ENCODE measurements at regions not wholly inside any gene's neighbourhood (a gene's known extent, or its start where the extent isn't known, plus 50 kb on each side); places are given as distances from the start of the nearest gene placed in this dataset.

DNA sequence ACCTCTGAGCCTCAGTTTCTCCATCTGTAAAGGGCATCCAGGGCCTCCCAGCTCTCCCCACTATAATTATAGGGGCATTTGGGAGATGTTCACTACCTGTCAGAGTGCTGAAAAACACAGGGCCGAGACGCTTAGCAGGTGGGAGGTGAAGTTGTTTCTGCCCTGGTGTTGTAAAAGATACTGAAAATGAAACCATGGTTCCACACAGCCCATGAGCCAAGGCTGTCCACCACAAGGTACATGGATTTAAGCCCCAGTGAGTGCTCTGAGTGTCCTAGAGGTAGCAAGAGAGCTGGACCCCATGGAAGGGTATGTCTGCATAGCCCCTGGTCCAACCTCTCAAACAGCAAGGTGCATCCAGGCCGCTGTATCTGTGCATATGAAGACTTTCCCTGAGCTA, 137.5 kb downstream of the C5orf15 start:
- TF ChIP-seq POLR2A (IDR thresholded peaks at IDR 0.05): no peak
- TF ChIP-seq, protein P1, sequence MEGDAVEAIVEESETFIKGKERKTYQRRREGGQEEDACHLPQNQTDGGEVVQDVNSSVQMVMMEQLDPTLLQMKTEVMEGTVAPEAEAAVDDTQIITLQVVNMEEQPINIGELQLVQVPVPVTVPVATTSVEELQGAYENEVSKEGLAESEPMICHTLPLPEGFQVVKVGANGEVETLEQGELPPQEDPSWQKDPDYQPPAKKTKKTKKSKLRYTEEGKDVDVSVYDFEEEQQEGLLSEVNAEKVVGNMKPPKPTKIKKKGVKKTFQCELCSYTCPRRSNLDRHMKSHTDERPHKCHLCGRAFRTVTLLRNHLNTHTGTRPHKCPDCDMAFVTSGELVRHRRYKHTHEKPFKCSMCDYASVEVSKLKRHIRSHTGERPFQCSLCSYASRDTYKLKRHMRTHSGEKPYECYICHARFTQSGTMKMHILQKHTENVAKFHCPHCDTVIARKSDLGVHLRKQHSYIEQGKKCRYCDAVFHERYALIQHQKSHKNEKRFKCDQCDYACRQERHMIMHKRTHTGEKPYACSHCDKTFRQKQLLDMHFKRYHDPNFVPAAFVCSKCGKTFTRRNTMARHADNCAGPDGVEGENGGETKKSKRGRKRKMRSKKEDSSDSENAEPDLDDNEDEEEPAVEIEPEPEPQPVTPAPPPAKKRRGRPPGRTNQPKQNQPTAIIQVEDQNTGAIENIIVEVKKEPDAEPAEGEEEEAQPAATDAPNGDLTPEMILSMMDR (IDR thresholded peaks at IDR 0.05): no peak

Measured in tibial nerve (tissue), 3 donors.